Upper lobe of right lung (tissue), 1 donor: ENCODE measurements at regions not wholly inside any gene's neighbourhood (a gene's known extent, or its start where the extent isn't known, plus 50 kb on each side); places are given as distances from the start of the nearest gene placed in this dataset.

Source experiments
- ATAC-seq: fragments of 200-7000 bp; cut with Tn5 transposase; one replicate; pipeline ENCODE4 v1.9.1; 2020; ENCODE audit warnings: mild to moderate bottlenecking, moderate library complexity
- DNase-seq: peaks from one replicate; pipeline ENCODE4 v3.0.0-alpha.2; 2020
- H3K27ac ChIP-seq: fragments of 200-600 bp; one replicate; pipeline ENCODE4 v1.8.0; 2022
- H3K27me3 ChIP-seq: fragments of 200-600 bp; one replicate; pipeline ENCODE4 v1.8.0; 2022; ENCODE audit warnings: mild to moderate bottlenecking
- H3K36me3 ChIP-seq: fragments of 200-600 bp; one replicate; pipeline ENCODE4 v1.8.0; 2022
- H3K4me1 ChIP-seq: fragments of 200-600 bp; one replicate; pipeline ENCODE4 v1.8.0; 2022
- H3K4me3 ChIP-seq: fragments of 200-600 bp; one replicate; pipeline ENCODE4 v1.8.0; 2022; ENCODE audit warnings: mild to moderate bottlenecking
- H3K9me3 ChIP-seq: fragments of 200-600 bp; one replicate; pipeline ENCODE4 v1.8.0; 2022
- intact Hi-C: fragments of 100-400 bp; cut with DNase I; formaldehyde crosslinking; loops from one replicate; pipeline ENCODE4 v1.11.0; 2022
- TF ChIP-seq, protein P1 (sequence below): fragments of 200-600 bp; IDR thresholded peaks from one replicate; pipeline ENCODE4 v1.8.0; 2022; ENCODE audit warnings: antibody characterized with exemption
- donor health status: DM: no; HTN: yes; CAD: no; lungs with severe emphysema.

GRCh38 chr2:58976375-58977071 lies 735.4 kb upstream of the FANCL start:
- Histone ChIP-seq H3K4me1 (no peaks in the 10 kb centered on the region), H3K4me3 (no peak overlapping the region), H3K27ac (no peak overlapping the region), H3K9me3 (no peaks in the 10 kb centered on the region), H3K36me3 (no peaks in the 10 kb centered on the region), H3K27me3 (no peaks in the 10 kb centered on the region)
- ATAC-seq (no peak), DNase-seq (no peak)
- intact Hi-C loops: no loop called here
- TF ChIP-seq, protein P1, sequence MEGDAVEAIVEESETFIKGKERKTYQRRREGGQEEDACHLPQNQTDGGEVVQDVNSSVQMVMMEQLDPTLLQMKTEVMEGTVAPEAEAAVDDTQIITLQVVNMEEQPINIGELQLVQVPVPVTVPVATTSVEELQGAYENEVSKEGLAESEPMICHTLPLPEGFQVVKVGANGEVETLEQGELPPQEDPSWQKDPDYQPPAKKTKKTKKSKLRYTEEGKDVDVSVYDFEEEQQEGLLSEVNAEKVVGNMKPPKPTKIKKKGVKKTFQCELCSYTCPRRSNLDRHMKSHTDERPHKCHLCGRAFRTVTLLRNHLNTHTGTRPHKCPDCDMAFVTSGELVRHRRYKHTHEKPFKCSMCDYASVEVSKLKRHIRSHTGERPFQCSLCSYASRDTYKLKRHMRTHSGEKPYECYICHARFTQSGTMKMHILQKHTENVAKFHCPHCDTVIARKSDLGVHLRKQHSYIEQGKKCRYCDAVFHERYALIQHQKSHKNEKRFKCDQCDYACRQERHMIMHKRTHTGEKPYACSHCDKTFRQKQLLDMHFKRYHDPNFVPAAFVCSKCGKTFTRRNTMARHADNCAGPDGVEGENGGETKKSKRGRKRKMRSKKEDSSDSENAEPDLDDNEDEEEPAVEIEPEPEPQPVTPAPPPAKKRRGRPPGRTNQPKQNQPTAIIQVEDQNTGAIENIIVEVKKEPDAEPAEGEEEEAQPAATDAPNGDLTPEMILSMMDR: no peak

DNA sequence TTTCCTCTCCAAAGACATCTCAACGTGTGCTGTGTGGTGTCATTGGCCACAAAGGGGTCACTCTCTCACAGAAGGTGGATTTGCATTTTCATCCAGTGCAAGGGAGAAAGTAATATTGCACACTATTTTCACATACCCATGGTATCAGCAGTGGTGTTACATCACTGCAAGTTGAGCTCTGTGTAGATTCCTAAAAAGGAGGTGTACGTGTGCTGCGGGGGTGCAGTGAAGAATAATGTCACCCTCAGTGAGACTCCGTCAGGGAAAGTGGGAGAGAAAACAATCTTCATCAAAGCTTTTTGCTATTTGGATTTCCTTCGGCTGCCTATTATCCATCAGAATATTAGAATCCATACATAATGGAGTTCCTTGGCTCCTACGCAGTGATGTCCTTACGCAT lies 733.8 kb upstream of the FANCL start:
- TF ChIP-seq, protein P1: no peak
- H3K4me1 ChIP-seq: no peaks in the 10 kb centered on the region
- no peak overlapping the region for H3K27ac ChIP-seq
- H3K4me3 ChIP-seq: no peak overlapping the region
- H3K27me3 ChIP-seq: no peaks in the 10 kb centered on the region
- intact Hi-C loops: no loop called here
- H3K9me3 ChIP-seq: no peaks in the 10 kb centered on the region
- H3K36me3 ChIP-seq: no peaks in the 10 kb centered on the region
- ATAC-seq (no peak), DNase-seq (no peak)

- H3K27ac ChIP-seq: no peak overlapping the region
- no peaks in the 10 kb centered on the region for H3K9me3 ChIP-seq
- H3K4me3 ChIP-seq: no peak overlapping the region
- DNase-seq (no peak), ATAC-seq (no peak)
- TF ChIP-seq, protein P1: no peak
- no peaks in the 10 kb centered on the region for H3K4me1 ChIP-seq
- intact Hi-C loops: no loop called here
- no peaks in the 10 kb centered on the region for H3K36me3 ChIP-seq
- no peaks in the 10 kb centered on the region for H3K27me3 ChIP-seq
Observed at GRCh38 chr2:58974426-58974825, 733.3 kb upstream of the FANCL start.

DNA sequence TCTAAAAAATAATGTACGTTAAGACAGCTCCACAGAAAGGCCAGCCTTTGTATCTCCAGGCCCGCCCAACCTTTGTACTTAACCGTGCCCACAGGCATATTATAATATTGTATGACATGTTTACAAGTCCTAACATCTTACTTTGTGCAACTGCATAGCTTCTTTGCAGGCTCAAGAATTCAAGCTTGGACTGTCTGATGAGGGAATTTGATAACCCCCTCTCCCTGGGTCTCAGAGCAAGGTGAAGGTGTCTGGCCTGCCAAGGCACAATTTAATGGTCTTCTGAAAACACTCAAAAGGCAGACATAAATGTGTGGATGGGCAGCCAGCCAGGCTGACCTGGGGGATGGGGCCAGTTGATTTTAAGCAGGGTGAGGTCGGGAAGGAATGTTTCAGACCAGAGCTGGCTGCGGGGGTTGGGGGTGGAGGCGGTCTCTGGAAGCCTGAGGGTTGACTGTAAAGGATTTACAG lies 732.7 kb upstream of the FANCL start:
- ATAC-seq: no peak
- intact Hi-C loops: no loop called here

DNA sequence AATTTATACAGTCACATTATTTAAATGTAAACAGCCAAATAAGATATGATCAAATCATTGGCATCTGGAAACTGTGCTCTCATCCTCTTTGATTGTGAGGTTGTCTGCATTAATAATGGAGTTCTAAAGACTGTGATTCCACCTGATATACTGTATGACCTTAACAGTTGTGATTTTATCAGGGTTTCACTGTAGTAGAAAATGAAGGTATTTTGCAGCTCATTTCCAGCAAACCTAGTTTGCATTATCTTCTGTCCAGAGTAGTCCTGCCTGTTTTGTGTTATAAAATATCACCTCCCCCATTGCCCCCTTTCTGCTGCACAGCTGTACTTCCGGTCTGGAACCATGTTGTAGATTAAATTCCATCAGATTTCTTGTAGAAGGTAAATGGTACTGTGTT lies 731.6 kb upstream of the FANCL start:
- ATAC-seq: no peak
- H3K27ac ChIP-seq: no peak overlapping the region
- no peaks in the 10 kb centered on the region for H3K9me3 ChIP-seq
- no peak overlapping the region for H3K4me3 ChIP-seq
- no peaks in the 10 kb centered on the region for H3K36me3 ChIP-seq
- no peaks in the 10 kb centered on the region for H3K27me3 ChIP-seq
- DNase-seq: no peak
- intact Hi-C loops: no loop called here
- TF ChIP-seq, protein P1: no peak
- H3K4me1 ChIP-seq: no peaks in the 10 kb centered on the region

More for the DNA sequence above, 732.7 kb upstream of the FANCL start:
- H3K36me3 ChIP-seq: no peaks in the 10 kb centered on the region
- DNase-seq: no peak
- H3K4me3 ChIP-seq: no peak overlapping the region
- no peaks in the 10 kb centered on the region for H3K4me1 ChIP-seq
- no peaks in the 10 kb centered on the region for H3K27me3 ChIP-seq
- TF ChIP-seq, protein P1: no peak
- H3K27ac ChIP-seq: no peak overlapping the region
- no peaks in the 10 kb centered on the region for H3K9me3 ChIP-seq
